GM21786 (cell line): ENCODE measurements at regions not wholly inside any gene's neighbourhood (a gene's known extent, or its start where the extent isn't known, plus 50 kb on each side); places are given as distances from the start of the nearest gene placed in this dataset.

ENCODE experiments used
- ATAC-seq: cut with Tn5 transposase; IDR thresholded peaks from one replicate; pipeline ENCODE4 v1.9.1; 2021; ENCODE audit not compliant: unreplicated experiment

DNA sequence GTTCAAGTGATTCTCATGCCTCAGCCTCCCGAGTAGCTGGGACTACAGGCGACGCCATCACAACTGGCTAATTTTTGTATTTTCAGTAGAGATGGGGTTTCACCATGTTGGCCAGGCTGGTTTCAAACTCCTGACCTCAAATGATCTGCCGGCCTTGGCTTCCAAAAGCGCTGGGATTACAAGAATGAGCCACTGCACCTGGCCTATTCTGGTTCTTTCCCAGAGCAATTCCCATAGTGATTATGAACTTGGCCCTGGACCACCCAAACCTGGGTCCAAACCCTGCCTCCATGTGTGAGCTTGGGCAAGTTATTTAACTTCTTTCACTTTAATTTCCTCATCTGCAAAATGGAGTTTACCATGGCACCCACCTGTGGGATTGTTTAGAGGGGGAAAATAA, 61.5 kb upstream of the HEPHL1 start:
- ATAC-seq: no peak

GRCh38 chr11:93963072-93963471, 58.1 kb upstream of the HEPHL1 start:
- ATAC-seq: no peak

GRCh38 chr11:93967258-93967657, 53.9 kb upstream of the HEPHL1 start:
- ATAC-seq: no peak

GRCh38 chr11:93967944-93968343, 53.2 kb upstream of the HEPHL1 start:
- ATAC-seq: no peak

- ATAC-seq: no peak
Observed at GRCh38 chr11:93969925-93970922, 50.9 kb upstream of the HEPHL1 start.
